Stomach (tissue), 4 donors: ENCODE measurements at regions not wholly inside any gene's neighbourhood (a gene's known extent, or its start where the extent isn't known, plus 50 kb on each side); places are given as distances from the start of the nearest gene placed in this dataset.

ENCODE experiments used
- EP300 ChIP-seq: sonication (generic); formaldehyde crosslinking; IDR thresholded peaks from one replicate; pipeline ENCODE4 v1.6.1; 2017; ENCODE audit warnings: antibody characterized with exemption
- POLR2A ChIP-seq, 4 donors: fragments of 450-650 bp; IDR thresholded peaks; one replicate each; pipeline ENCODE4 v1.6.1; 2016; ENCODE audit warnings: antibody characterized with exemption in 4 of 4, control low read depth in 2 of 4, mild to moderate bottlenecking in 1 of 4, moderate library complexity in 1 of 4

GRCh38 chr11:87635001-87635400 lies 540.2 kb downstream of the RAB38 start:
- TF ChIP-seq POLR2A (IDR thresholded peaks at IDR 0.05): no peak
- TF ChIP-seq EP300: no peak
